Left renal pelvis (tissue), 4 donors: ENCODE measurements at regions not wholly inside any gene's neighbourhood (a gene's known extent, or its start where the extent isn't known, plus 50 kb on each side); places are given as distances from the start of the nearest gene placed in this dataset.
A peak's percentile ranks its signal among the peaks of the same experiment; 100 is the strongest.

Experiments used
- DNase-seq, 4 donors: peaks; one replicate each; pipeline ENCODE4 v3.0.0-alpha.2; 2013; ENCODE audit warnings: low read depth in 4 of 4, low spot score in 3 of 4

GRCh38 chr4:110878413-110878812 is 255.5 kb upstream of the PITX2 start:
- DNase-seq: no peak

GRCh38 chr4:110878956-110879355 is 256.1 kb upstream of the PITX2 start:
- DNase-seq: no peak

GRCh38 chr4:110886270-110886669 is 263.4 kb upstream of the PITX2 start:
- no peak for DNase-seq

GRCh38 chr4:110886856-110887255 is 264.0 kb upstream of the PITX2 start:
- no peak for DNase-seq

GRCh38 chr4:110897784-110898183 is 274.9 kb upstream of the PITX2 start:
- DNase-seq: no peak

- DNase-seq: no peak
Observed at GRCh38 chr4:110898290-110898689, 275.4 kb upstream of the PITX2 start.

- no peak for DNase-seq
Observed at GRCh38 chr4:110900213-110900769, 277.4 kb upstream of the PITX2 start.

- DNase-seq: no peak
Observed at GRCh38 chr4:110902500-110902899, 279.6 kb upstream of the PITX2 start.

- no peak for DNase-seq
Observed at GRCh38 chr4:110904435-110905065, 281.7 kb upstream of the PITX2 start.

GRCh38 chr4:110905367-110905766 is 282.5 kb upstream of the PITX2 start:
- no peak for DNase-seq

GRCh38 chr4:110907801-110908313 is 285.0 kb upstream of the PITX2 start:
- DNase-seq: no peak

GRCh38 chr4:110914791-110915190 is 291.9 kb upstream of the PITX2 start:
- DNase-seq: no peak

- peak in 1 of 4 donors; percentile 25 for DNase-seq
Observed at GRCh38 chr4:110915301-110915700, 292.4 kb upstream of the PITX2 start.

- DNase-seq: no peak
Observed at GRCh38 chr4:110916505-110916904, 293.6 kb upstream of the PITX2 start.

GRCh38 chr4:110917835-110918234 is 295.0 kb upstream of the PITX2 start:
- no peak for DNase-seq

- DNase-seq: no peak
Observed at GRCh38 chr4:110920990-110921389, 298.1 kb upstream of the PITX2 start.

GRCh38 chr4:110924761-110925160 is 301.9 kb upstream of the PITX2 start:
- DNase-seq: no peak

GRCh38 chr4:110926841-110927400 is 304.0 kb upstream of the PITX2 start:
- DNase-seq: no peak

GRCh38 chr4:110933341-110933740 is 310.5 kb upstream of the PITX2 start:
- DNase-seq: no peak

- no peak for DNase-seq
Observed at GRCh38 chr4:110944501-110944900, 321.6 kb upstream of the PITX2 start.

GRCh38 chr4:110945600-110945999 is 322.7 kb upstream of the PITX2 start:
- no peak for DNase-seq

GRCh38 chr4:110949542-110949941 is 326.7 kb upstream of the PITX2 start:
- DNase-seq: no peak
